HFF-Myc (cell line): ENCODE measurements at regions not wholly inside any gene's neighbourhood (a gene's known extent, or its start where the extent isn't known, plus 50 kb on each side); places are given as distances from the start of the nearest gene placed in this dataset.

Source experiments
- DNase-seq: peaks from one replicate; pipeline ENCODE4 v3.0.0-alpha.2; 2011; ENCODE audit warnings: low read depth; ENCODE audit errors: extremely low read depth
- H3K4me3 ChIP-seq: replicated peaks from 2 replicates; pipeline ENCODE4 v1.5.1; 2011; ENCODE audit warnings: low read depth, mild to moderate bottlenecking, control low read depth, low read length
- TF ChIP-seq, protein P1 (sequence below): IDR thresholded peaks from 2 replicates; pipeline ENCODE4 v1.5.1; 2012; ENCODE audit warnings: mild to moderate bottlenecking, low read depth, low read length, control low read depth; ENCODE audit errors: missing control alignments

- DNase-seq: no peak
- H3K4me3 ChIP-seq: no peak overlapping the region
- TF ChIP-seq, protein P1, sequence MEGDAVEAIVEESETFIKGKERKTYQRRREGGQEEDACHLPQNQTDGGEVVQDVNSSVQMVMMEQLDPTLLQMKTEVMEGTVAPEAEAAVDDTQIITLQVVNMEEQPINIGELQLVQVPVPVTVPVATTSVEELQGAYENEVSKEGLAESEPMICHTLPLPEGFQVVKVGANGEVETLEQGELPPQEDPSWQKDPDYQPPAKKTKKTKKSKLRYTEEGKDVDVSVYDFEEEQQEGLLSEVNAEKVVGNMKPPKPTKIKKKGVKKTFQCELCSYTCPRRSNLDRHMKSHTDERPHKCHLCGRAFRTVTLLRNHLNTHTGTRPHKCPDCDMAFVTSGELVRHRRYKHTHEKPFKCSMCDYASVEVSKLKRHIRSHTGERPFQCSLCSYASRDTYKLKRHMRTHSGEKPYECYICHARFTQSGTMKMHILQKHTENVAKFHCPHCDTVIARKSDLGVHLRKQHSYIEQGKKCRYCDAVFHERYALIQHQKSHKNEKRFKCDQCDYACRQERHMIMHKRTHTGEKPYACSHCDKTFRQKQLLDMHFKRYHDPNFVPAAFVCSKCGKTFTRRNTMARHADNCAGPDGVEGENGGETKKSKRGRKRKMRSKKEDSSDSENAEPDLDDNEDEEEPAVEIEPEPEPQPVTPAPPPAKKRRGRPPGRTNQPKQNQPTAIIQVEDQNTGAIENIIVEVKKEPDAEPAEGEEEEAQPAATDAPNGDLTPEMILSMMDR: no peak
Measured at GRCh38 chr20:48006036-48006833, 221.0 kb upstream of the SULF2 start.

DNA sequence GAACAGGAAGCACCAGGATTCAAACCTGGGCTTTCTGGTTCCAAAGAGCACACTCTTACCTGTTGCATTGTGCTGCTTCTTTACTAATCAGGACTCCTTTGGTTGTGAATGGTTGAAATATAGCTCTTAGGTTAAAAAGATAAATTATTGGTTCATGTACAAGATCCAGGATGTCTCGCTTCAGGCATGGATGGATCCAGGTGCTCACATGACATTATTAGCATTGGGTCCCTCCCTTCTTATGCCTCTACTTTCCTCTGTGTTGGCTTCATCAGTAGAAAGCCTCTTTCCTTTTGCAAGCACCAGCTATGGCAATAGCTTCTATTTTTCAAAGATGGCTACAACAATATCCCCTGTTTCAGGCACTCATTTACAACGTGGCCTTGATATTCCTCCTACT lies 217.7 kb upstream of the SULF2 start:
- DNase-seq: no peak
- no peak overlapping the region for H3K4me3 ChIP-seq
- TF ChIP-seq, protein P1: no peak

- no peak for DNase-seq
- TF ChIP-seq, protein P1: no peak
- H3K4me3 ChIP-seq: no peak overlapping the region
Measured at GRCh38 chr20:48002517-48002970, 217.3 kb upstream of the SULF2 start.

- DNase-seq: no peak
- TF ChIP-seq, protein P1: no peak
- H3K4me3 ChIP-seq: no peak overlapping the region
Measured at GRCh38 chr20:47999166-47999565, 213.9 kb upstream of the SULF2 start.

DNA sequence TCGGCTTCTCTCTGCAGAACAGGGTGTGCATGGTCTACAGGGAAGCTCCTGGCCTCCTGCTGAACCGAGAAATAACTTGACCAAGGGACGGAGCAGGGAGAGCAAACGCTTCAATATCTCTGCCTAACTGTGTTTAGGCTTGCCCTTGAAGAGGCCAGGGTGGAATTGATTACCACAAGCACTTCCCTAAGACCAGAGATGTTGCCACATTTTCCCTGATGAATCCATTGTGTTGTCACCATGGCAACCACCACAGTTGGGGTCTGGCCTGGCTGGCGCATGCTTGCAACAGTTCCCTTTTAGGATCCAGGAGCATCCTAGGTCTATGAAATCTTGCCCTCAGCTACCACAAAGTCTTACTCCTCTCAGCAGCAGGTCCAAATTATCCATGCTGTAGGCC lies 213.5 kb upstream of the SULF2 start:
- DNase-seq: no peak
- H3K4me3 ChIP-seq: no peak overlapping the region
- TF ChIP-seq, protein P1: no peak

- H3K4me3 ChIP-seq: no peak overlapping the region
- no peak for DNase-seq
- TF ChIP-seq, protein P1: no peak
Measured at GRCh38 chr20:47995661-47996060, 210.4 kb upstream of the SULF2 start.
